SW 1271 (cell line): ENCODE measurements at regions not wholly inside any gene's neighbourhood (a gene's known extent, or its start where the extent isn't known, plus 50 kb on each side); places are given as distances from the start of the nearest gene placed in this dataset.
"Not testable (repeated sequence)": the region's sequence is repeated elsewhere in the genome, so short reads cannot be mapped to it uniquely, and the experiment has no call there.

Experiments used
- DNase-seq, 2 experiments: peaks; one replicate each; lab custom pipeline; 2025; lab: John Stamatoyannopoulos, UW

DNA sequence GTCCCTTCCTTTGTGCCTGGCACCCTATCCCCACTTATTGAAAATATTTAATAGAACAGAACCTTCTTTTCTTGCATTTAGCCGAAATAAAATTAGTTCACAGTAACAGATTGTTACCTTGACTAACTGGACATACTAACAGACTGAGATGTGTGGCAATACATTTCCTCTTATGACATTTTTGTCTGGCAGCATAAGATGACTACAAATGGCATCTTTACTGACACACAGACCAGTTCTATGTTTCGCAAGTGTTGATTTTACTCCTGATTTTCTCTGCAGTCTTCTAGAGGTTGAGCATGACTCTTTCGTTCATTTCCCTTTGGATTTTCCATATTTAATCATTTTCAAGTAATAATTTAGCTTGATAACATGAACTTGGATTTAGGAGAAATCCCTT is 474.6 kb downstream of the CBLN4 start:
- no peak for DNase-seq

DNA sequence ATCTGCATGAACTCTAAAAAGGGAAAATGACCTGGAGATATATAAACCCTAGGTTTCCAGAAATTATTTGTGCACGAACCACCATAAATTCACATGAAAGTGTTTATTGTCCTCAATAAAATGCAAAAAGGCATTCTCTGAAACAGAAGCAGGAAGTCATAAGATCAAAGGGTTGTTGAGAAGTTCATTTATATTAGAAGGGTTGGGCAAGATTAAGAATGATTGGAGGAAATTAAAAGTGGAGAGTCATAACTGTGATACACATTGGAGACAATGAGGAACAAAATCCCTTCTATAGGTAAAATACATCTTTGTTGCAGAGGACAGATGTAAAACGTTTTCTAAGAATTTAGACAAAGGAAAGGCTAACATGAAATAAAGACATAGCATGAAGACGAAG is 476.8 kb downstream of the CBLN4 start:
- DNase-seq = no peak

- DNase-seq = no peak
These were observed 483.0 kb downstream of the CBLN4 start for GRCh38 chr20:55522296-55522815.

DNA sequence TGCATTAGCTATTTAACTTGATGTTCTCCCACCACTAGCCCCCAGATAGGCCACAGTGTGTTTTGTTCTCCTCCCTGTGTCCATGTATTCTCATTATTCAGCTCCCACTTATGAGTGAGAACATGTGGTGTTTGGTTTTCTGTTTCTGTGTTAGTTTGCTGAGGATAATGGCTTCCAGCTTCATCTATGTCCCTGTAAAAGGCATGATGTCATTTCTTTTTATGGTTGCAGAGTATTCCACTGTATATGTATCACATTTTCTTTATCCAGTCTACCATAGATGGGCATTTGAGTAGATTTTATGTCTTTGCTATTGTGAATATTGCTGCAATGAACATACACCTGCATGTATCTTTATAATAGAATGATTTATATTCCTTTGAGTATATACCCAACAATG is 487.7 kb downstream of the CBLN4 start:
- not testable (repeated sequence) for DNase-seq

GRCh38 chr20:55515832-55516231 is 489.5 kb downstream of the CBLN4 start:
- no peak for DNase-seq

GRCh38 chr20:55514531-55514930 is 490.8 kb downstream of the CBLN4 start:
- no peak for DNase-seq

DNA sequence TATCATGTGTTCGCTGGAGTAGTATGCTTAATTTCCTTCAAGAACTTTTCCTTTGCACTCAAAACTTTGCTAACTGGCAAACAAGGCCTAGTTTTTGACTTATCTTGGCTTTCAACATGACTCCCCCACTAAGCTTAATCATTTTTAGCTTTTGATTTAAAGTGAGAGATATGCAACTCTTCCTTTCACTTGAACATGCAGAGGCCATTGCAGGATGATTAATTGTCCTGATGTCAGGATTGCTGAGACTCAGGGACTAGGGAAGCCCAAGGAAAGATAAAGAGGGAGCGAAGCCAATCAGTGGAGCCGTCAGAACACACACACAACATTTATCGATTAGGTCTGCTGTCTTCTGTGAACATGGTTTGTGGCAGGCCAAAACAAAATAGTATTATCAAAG is 491.4 kb downstream of the CBLN4 start:
- DNase-seq = no peak

DNA sequence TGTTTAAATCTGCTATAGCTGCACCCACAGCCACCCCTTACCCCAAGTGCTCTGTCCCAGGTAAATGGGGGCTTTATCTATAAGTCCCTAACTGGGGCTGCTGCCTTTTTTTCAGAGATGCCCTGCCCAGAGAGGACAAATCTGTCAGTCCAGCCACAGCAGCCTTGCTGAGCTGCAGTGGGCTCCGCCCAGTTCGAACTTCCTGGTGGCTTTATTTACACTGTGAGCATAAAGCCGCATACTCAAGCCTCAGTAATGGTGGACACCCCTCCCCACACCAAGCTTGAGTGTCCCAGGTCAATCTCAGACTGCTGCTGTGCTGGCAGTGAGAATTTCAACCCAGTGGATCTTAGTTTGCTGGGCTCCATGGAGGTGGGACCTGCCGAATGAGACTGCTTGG is 505.2 kb downstream of the CBLN4 start:
- no peak for DNase-seq

- no peak for DNase-seq
These were observed 516.7 kb downstream of the CBLN4 start for GRCh38 chr20:55488593-55488992.

DNA sequence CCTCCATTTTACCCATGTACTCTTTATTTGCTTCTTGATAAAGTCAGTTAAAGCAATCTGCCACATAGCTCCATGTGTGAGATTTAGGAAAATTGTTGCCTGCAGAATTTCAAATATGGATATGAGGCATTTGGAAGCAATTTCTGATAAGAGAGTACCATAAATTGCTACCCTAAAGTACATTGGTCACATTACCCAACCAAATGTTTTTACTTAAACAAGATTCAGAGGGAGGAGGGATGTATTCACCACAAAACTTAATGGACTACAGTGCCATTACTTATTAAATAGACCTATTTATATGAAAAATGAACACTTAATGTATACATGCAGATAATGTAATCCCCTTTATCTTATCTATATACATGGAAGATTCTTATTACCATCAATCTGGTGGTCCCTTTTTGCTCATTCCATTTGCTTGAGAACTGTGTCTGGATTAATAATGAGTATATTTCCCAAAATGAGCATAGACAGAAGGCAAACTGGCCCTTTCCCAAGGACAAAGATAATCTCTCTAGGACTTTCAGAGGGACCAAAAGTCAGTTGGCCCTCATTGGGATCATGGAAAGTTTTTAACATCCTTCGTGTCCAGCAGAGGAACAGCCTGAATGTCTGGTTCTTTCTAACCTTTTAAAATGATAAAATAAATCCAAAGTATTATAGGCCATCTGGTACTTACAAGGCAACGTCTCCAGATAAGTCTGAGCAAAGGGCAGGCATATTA is 526.4 kb downstream of the CBLN4 start:
- no peak for DNase-seq

- DNase-seq = no peak
These were observed 532.6 kb downstream of the CBLN4 start for GRCh38 chr20:55472704-55473103.

DNA sequence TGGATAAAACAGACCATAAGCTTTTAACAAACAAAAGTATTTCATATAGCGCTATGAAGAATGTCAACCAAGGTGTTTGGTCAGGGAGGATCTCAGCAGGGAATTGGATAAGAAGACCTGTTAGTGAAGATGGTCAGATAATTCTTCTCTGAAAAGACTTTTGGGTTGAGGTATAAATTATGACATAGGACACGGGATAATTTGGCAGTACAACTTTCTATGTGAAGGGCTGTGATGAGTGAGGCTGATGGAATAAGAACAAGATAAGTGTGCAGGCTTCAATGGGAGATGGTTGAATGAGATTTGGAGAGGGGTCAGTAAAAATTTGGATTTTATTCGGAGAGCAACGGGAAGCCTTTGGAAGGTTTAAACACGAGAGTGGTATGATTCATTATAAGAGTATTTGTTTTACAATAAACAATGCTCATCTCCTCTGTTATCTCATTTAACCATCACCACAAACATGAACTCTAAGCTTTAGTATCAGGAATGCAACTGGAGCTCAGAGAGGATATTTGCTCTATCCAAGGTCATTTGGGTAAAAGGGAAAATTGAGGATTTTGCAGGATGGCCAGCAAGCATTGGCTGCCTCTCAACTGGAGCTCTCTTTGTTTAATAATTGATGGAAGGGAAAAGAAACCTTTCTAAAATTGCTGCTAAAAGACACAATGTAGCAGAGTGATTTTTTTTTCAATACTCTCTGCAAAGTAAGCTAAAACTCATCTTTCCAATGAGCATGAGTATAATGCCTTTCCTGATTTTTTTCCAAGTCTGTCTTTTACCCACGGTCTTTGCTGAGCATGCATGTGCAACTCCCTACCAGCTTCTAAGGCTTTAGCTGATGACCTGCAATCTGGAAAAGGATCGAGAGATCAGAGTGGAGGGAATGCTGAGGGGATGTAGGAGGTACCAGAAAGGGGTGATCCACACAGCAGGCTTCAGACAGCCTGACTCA is 534.0 kb downstream of the CBLN4 start:
- DNase-seq = no peak

DNA sequence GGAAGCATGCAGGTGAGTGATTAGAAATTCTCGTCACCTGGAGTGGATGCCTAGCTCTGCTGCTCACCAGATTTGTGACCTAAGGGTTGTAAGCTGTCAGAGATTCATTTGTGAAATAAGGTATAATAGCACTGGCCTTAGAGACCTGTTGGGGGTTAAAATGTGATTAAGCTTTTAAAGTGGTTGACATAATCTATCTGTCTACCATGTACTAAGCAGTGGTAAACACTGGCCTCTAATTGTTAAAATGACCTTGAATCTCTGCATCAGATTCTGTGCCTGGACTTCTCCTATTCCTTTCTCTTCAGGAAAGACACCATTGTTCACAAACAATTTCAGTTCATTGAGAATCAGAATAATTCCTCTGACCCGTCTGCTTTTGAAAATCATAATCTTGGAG is 536.2 kb downstream of the CBLN4 start:
- no peak for DNase-seq

DNA sequence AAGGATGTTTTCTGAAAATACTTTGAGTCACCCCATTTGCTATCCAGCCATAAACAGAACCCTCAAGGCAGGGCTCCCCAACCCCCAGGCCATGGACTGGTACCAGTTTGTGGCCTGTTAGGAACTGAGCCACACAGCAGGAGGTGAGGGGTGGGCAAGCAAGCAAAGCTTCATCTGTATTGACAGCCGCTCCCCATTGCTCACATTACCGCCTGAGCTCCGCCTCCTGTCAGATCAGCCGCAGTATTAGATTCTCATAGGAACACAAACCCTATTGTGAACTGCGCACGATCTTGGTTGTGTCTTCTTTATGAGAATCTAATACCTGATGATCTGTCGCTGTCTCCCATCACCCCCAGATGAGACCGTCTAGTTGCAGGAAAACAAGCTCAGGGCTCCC is 543.8 kb downstream of the CBLN4 start:
- DNase-seq = no peak

DNA sequence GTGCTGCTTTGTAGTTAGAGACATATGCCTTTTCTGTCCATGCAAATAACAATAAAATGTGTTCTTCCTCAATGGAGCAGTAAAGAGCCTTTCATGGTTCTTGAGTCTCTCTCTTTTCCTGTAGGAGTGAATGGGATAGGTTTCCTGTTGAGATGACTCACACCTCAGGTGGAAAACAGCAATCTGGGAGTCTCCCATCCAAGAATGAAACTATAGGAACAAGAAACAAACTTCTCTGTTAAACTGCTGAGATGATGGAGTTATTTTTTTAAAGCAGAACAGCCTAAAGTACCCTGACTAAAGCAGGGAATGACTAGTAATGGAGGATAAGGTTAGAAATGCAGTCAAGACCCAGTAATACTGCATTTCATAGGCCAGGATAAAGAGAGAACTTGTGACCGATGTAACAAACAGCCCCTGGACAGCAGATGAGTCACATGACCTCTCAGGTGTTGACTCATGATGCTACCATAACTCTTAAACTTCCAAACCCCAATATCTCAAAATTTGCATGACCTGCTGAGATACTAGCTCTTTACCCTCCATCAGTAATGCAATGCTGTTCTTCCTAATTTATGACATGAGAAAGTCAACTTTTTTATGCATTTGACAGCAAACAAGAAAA is 548.9 kb downstream of the CBLN4 start:
- no peak for DNase-seq

DNA sequence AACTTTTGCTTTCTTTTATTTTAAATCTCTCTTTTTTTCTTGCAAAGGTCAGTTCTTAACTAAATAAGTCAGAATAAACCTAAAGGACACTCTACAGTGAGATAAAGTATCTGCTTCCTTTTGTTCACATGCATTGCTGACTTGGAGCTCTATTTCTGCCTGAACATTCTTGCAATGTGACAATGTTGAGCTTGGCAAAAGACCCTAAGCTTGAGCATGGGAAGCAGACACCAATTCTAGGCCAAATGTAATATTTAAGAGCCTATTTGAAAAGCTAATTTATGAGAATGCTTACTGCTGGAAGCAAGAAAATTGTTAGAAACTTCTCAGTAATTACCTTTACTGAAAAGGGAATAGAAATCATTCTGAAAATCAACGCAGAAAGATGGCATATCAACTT is 556.2 kb downstream of the CBLN4 start:
- DNase-seq = no peak

DNA sequence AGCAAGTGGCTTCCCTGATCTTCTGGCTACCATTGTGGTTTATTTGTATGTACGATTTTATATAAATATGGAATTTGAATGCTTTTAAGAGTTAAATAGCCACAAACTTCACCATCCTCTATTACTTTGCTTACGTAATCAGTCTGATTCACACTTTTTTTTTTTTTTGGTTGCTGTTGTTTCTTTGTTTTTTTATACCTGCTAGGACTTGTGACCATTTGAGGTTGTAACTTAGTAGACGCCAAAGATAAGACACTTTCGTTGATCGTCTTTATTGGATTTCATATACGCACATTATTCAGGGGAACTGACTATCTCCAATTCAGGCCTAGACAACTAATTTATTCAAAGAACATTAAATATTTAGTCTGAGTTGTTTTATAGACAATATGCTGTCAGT is 559.0 kb downstream of the CBLN4 start:
- no peak for DNase-seq

DNA sequence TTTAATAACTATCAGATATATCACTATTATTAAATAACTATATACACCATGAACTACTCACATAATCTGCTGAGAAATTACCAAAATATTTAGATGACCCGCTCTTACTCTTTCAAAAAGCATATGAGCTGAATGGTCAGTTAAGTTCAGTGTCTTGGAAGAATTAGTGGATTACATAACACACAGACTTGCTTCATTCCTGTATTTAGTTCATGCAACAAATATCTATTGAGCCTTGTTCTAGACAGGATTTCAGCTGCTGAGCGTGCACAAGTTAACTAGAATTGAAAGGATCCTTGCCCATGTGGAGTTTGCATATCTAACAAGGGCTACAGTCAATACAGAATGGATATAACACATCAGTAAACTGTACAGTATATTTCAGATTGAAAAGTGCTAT is 566.2 kb downstream of the CBLN4 start:
- DNase-seq = no peak

- DNase-seq = no peak
These were observed 567.4 kb downstream of the CBLN4 start for GRCh38 chr20:55437798-55438415.

GRCh38 chr20:55424968-55425367 is 580.4 kb downstream of the CBLN4 start:
- DNase-seq = no peak

- no peak for DNase-seq
These were observed 580.8 kb downstream of the CBLN4 start for GRCh38 chr20:55424476-55424875.

GRCh38 chr20:55417836-55418235 is 587.5 kb downstream of the CBLN4 start:
- no peak for DNase-seq
